ENCODE measurements at regions not wholly inside any gene's neighbourhood (a gene's known extent, or its start where the extent isn't known, plus 50 kb on each side); places are given as distances from the start of the nearest gene placed in this dataset.

GRCh38 chrX:113202601-113203000, 362.0 kb upstream of the AMOT start:
- H3K27me3 ChIP-seq (ENCODE audit: insufficient read depth, poor library complexity, severe bottlenecking), result no peaks in the 10 kb centered on the region

GRCh38 chrX:113195949-113196348, 355.3 kb upstream of the AMOT start:
- no peak for DNase-seq (ENCODE audit: low read depth in 1 of 2, low spot score in 1 of 2)
- Histone ChIP-seq H3K27ac (replicated peaks) (no peak overlapping the region), H3K27me3 (ENCODE audit: insufficient read depth, poor library complexity, severe bottlenecking) (no peaks in the 10 kb centered on the region), H3K4me3 (replicated peaks; ENCODE audit: insufficient read depth, low read length) (no peak overlapping the region)
- TF ChIP-seq, protein P1, sequence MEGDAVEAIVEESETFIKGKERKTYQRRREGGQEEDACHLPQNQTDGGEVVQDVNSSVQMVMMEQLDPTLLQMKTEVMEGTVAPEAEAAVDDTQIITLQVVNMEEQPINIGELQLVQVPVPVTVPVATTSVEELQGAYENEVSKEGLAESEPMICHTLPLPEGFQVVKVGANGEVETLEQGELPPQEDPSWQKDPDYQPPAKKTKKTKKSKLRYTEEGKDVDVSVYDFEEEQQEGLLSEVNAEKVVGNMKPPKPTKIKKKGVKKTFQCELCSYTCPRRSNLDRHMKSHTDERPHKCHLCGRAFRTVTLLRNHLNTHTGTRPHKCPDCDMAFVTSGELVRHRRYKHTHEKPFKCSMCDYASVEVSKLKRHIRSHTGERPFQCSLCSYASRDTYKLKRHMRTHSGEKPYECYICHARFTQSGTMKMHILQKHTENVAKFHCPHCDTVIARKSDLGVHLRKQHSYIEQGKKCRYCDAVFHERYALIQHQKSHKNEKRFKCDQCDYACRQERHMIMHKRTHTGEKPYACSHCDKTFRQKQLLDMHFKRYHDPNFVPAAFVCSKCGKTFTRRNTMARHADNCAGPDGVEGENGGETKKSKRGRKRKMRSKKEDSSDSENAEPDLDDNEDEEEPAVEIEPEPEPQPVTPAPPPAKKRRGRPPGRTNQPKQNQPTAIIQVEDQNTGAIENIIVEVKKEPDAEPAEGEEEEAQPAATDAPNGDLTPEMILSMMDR (IDR thresholded peaks at IDR 0.05; ENCODE audit: insufficient read depth, low read length), result no peak
- TF ChIP-seq POLR2AphosphoS5 (IDR thresholded peaks at IDR 0.05; ENCODE audit: low read depth) (no peak), REST (IDR thresholded peaks at IDR 0.05; ENCODE audit: insufficient replicate concordance, low read depth) (no peak), SPI1 (IDR thresholded peaks at IDR 0.05; ENCODE audit: borderline replicate concordance, low read depth) (no peak), GABPA (IDR thresholded peaks at IDR 0.05; ENCODE audit: low read depth) (no peak)

More at GRCh38 chrX:113202601-113203000, 362.0 kb upstream of the AMOT start:
- TF ChIP-seq GABPA (IDR thresholded peaks at IDR 0.05; ENCODE audit: low read depth) (no peak), REST (IDR thresholded peaks at IDR 0.05; ENCODE audit: insufficient replicate concordance, low read depth) (no peak), POLR2AphosphoS5 (IDR thresholded peaks at IDR 0.05; ENCODE audit: low read depth) (no peak), SPI1 (IDR thresholded peaks at IDR 0.05; ENCODE audit: borderline replicate concordance, low read depth) (no peak)
- TF ChIP-seq, protein P1 (IDR thresholded peaks at IDR 0.05; ENCODE audit: insufficient read depth, low read length), result no peak
- Histone ChIP-seq H3K27ac (replicated peaks) (no peak overlapping the region), H3K4me3 (replicated peaks; ENCODE audit: insufficient read depth, low read length) (no peak overlapping the region)
- DNase-seq (ENCODE audit: low read depth in 1 of 2, low spot score in 1 of 2), result no peak

DNA sequence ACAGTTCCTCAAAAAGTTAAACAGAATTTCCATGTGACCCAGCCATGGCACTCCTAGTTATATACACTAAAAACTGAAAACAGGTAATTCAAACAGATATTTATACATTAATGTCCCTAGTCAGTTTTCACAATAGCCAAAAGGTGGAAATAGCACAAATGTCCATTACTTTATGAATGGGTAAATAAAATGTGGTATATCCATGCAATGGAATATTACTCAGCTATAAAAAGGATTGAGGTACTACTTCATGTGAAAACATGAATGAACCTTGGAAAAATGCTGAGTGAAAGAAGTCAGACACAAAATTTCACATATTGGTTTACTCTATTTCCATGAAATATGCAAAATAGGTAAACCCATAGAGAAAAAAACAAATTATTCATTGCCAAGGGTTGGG, 351.8 kb upstream of the AMOT start:
- no peak overlapping the region for H3K27ac ChIP-seq (replicated peaks)
- no peak overlapping the region for H3K4me3 ChIP-seq (replicated peaks; ENCODE audit: insufficient read depth, low read length)
- no peak for DNase-seq (ENCODE audit: low read depth in 1 of 2, low spot score in 1 of 2)
- H3K27me3 ChIP-seq (ENCODE audit: insufficient read depth, poor library complexity, severe bottlenecking), result no peaks in the 10 kb centered on the region
- no peak for TF ChIP-seq REST (IDR thresholded peaks at IDR 0.05; ENCODE audit: insufficient replicate concordance, low read depth)
- TF ChIP-seq, protein P1 (IDR thresholded peaks at IDR 0.05; ENCODE audit: insufficient read depth, low read length), result no peak
- TF ChIP-seq GABPA (IDR thresholded peaks at IDR 0.05; ENCODE audit: low read depth), result no peak
- no peak for TF ChIP-seq POLR2AphosphoS5 (IDR thresholded peaks at IDR 0.05; ENCODE audit: low read depth)
- no peak for TF ChIP-seq SPI1 (IDR thresholded peaks at IDR 0.05; ENCODE audit: borderline replicate concordance, low read depth)
